OCI-LY7 (cell line): ENCODE measurements at regions not wholly inside any gene's neighbourhood (a gene's known extent, or its start where the extent isn't known, plus 50 kb on each side); places are given as distances from the start of the nearest gene placed in this dataset.

Experiments
- EZH2phosphoT487 ChIP-seq: fragments of 200-600 bp; sonication (generic); IDR thresholded peaks from 2 replicates; pipeline ENCODE4 v1.6.1; 2018; ENCODE audit warnings: low read depth, borderline replicate concordance, mild to moderate bottlenecking, mixed run types, antibody characterized with exemption, low read length, moderate library complexity, mixed read lengths
- TF ChIP-seq, protein P1 (sequence below): fragments of 200-600 bp; sonication (generic); conservative IDR thresholded peaks from 2 replicates; pipeline ENCODE4 v1.5.1; 2014; ENCODE audit warnings: mild to moderate bottlenecking, antibody characterized with exemption, low read length, moderate library complexity, mixed read lengths

DNA sequence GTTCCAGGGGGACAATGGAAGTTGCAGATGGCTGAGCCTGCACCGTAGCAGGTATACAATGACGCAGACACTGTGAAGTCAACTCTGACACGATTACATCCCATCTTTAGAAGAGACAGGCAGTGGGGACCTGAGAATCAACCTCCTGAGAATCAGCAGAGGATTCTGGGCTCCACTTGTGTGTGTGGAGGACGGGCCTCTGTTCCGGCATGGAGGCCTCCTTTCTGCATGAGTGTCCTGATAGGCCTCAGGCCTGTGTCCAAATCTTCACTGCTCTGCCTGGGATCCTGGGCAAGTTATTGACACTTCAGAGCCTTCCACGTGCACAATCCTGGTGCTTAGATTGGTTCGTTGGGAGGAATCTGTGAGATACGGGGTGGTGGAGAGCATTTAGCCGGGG, 151.2 kb upstream of the COL5A1 start:
- TF ChIP-seq, protein P1, sequence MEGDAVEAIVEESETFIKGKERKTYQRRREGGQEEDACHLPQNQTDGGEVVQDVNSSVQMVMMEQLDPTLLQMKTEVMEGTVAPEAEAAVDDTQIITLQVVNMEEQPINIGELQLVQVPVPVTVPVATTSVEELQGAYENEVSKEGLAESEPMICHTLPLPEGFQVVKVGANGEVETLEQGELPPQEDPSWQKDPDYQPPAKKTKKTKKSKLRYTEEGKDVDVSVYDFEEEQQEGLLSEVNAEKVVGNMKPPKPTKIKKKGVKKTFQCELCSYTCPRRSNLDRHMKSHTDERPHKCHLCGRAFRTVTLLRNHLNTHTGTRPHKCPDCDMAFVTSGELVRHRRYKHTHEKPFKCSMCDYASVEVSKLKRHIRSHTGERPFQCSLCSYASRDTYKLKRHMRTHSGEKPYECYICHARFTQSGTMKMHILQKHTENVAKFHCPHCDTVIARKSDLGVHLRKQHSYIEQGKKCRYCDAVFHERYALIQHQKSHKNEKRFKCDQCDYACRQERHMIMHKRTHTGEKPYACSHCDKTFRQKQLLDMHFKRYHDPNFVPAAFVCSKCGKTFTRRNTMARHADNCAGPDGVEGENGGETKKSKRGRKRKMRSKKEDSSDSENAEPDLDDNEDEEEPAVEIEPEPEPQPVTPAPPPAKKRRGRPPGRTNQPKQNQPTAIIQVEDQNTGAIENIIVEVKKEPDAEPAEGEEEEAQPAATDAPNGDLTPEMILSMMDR, result no peak
- TF ChIP-seq EZH2phosphoT487, result no peak
